H9 (cell line): ENCODE measurements at regions not wholly inside any gene's neighbourhood (a gene's known extent, or its start where the extent isn't known, plus 50 kb on each side); places are given as distances from the start of the nearest gene placed in this dataset.

ENCODE experiments used
- DNase-seq: peaks from one replicate; pipeline ENCODE4 v3.0.0-alpha.2; 2017
- H2AFZ ChIP-seq: one replicate; pipeline ENCODE4 v1.6.1; 2013; ENCODE audit warnings: mild to moderate bottlenecking, low read length, control low read depth, moderate library complexity
- H2AK5ac ChIP-seq: 2 replicates; pipeline ENCODE4 v1.6.1; 2013; ENCODE audit warnings: low read length, control low read depth, mixed read lengths; ENCODE audit not compliant: insufficient read length
- H2BK120ac ChIP-seq: one replicate; pipeline ENCODE4 v1.6.1; 2013; ENCODE audit warnings: low read depth, mild to moderate bottlenecking, low read length, control low read depth, inconsistent platforms; ENCODE audit not compliant: poor library complexity, severe bottlenecking
- H2BK12ac ChIP-seq: 2 replicates; pipeline ENCODE4 v1.6.1; 2013; ENCODE audit warnings: low read length, control low read depth, mixed read lengths, low read depth; ENCODE audit not compliant: insufficient read length
- H2BK15ac ChIP-seq: 2 replicates; pipeline ENCODE4 v1.6.1; 2013; ENCODE audit warnings: low read depth, low read length, control low read depth
- H2BK20ac ChIP-seq: one replicate; pipeline ENCODE4 v1.6.1; 2013; ENCODE audit warnings: low read depth, mild to moderate bottlenecking, low read length, control low read depth, inconsistent platforms; ENCODE audit not compliant: poor library complexity, severe bottlenecking
- H2BK5ac ChIP-seq: 2 replicates; pipeline ENCODE4 v1.6.1; 2013; ENCODE audit warnings: low read length, control low read depth, mixed read lengths; ENCODE audit not compliant: insufficient read length
- H3K14ac ChIP-seq: 2 replicates; pipeline ENCODE4 v1.6.1; 2013; ENCODE audit warnings: low read length, control low read depth; ENCODE audit not compliant: insufficient read depth
- H3K18ac ChIP-seq: 2 replicates; pipeline ENCODE4 v1.6.1; 2013; ENCODE audit warnings: low read depth, mild to moderate bottlenecking, mixed read lengths, low read length, control low read depth; ENCODE audit not compliant: insufficient read length
- H3K23ac ChIP-seq: 2 replicates; pipeline ENCODE4 v1.6.1; 2013; ENCODE audit warnings: low read length, control low read depth, mixed read lengths, low read depth; ENCODE audit not compliant: insufficient read length
- H3K23me2 ChIP-seq: 2 replicates; pipeline ENCODE4 v1.6.1; 2013; ENCODE audit warnings: low read depth, mild to moderate bottlenecking, mixed read lengths, low read length, control low read depth; ENCODE audit not compliant: insufficient read length, poor library complexity, severe bottlenecking
- H3K27ac ChIP-seq: 2 replicates; pipeline ENCODE4 v1.5.1; 2013; ENCODE audit warnings: low read length, control low read depth, mixed read lengths, low read depth; ENCODE audit not compliant: insufficient read length
- H3K27me3 ChIP-seq: 2 replicates; pipeline ENCODE4 v1.6.1; 2013; ENCODE audit warnings: low read length, control low read depth, inconsistent platforms; ENCODE audit not compliant: insufficient read depth
- H3K4ac ChIP-seq: 2 replicates; pipeline ENCODE4 v1.6.1; 2013; ENCODE audit warnings: low read depth, mild to moderate bottlenecking, control low read depth, inconsistent platforms, low read length, moderate library complexity
- H3K4me1 ChIP-seq: 2 replicates; pipeline ENCODE4 v1.6.1; 2013; ENCODE audit warnings: low read length, control low read depth, inconsistent platforms; ENCODE audit not compliant: insufficient read depth
- H3K4me2 ChIP-seq: 2 replicates; pipeline ENCODE4 v1.6.1; 2013; ENCODE audit warnings: low read length, control low read depth, mixed read lengths; ENCODE audit not compliant: insufficient read length, insufficient read depth
- H3K56ac ChIP-seq: 2 replicates; pipeline ENCODE4 v1.6.1; 2013; ENCODE audit warnings: low read depth, mild to moderate bottlenecking, mixed read lengths, low read length, control low read depth; ENCODE audit not compliant: insufficient read length
- H3K79me1 ChIP-seq: 2 replicates; pipeline ENCODE4 v1.6.1; 2013; ENCODE audit warnings: low read depth, mild to moderate bottlenecking, moderate library complexity, low read length, control low read depth, inconsistent platforms; ENCODE audit not compliant: insufficient read depth, poor library complexity, severe bottlenecking
- H3K79me2 ChIP-seq: 2 replicates; pipeline ENCODE4 v1.6.1; 2013; ENCODE audit warnings: low read length, control low read depth, inconsistent platforms; ENCODE audit not compliant: insufficient read depth
- H3K9ac ChIP-seq: 2 replicates; pipeline ENCODE4 v1.6.1; 2013; ENCODE audit warnings: low read length, control low read depth, mixed read lengths; ENCODE audit not compliant: insufficient read length; ENCODE audit errors: extremely low read depth
- H3K9me3 ChIP-seq: one replicate; pipeline ENCODE4 v1.6.1; 2013; ENCODE audit warnings: low read depth, low read length, inconsistent platforms; ENCODE audit not compliant: control insufficient read depth
- H3T11ph ChIP-seq: one replicate; pipeline ENCODE4 v1.6.1; 2013; ENCODE audit warnings: mild to moderate bottlenecking, low read length, control low read depth, inconsistent platforms
- H4K20me1 ChIP-seq: one replicate; pipeline ENCODE4 v1.6.1; 2013; ENCODE audit not compliant: control insufficient read depth, insufficient read length, insufficient read depth
- H4K5ac ChIP-seq: 2 replicates; pipeline ENCODE4 v1.6.1; 2013; ENCODE audit warnings: low read depth, mild to moderate bottlenecking, mixed read lengths, low read length, control low read depth; ENCODE audit not compliant: insufficient read length
- H4K8ac ChIP-seq: replicated peaks from 2 replicates; pipeline ENCODE4 v1.6.1; 2013; ENCODE audit warnings: low read length, control low read depth, mixed read lengths, low read depth; ENCODE audit not compliant: insufficient read length
- H4K91ac ChIP-seq: 2 replicates; pipeline ENCODE4 v1.6.1; 2013; ENCODE audit warnings: low read depth, mild to moderate bottlenecking, moderate library complexity, mixed read lengths, low read length, control low read depth; ENCODE audit not compliant: insufficient read length
- H3K27ac Mint-ChIP-seq, 3 experiments: 2 replicates in 2 of 3; 3 replicates in 1 of 3; pipeline ENCODE4 v1.8.0; 2020 to 2021; ENCODE audit warnings: mixed read lengths in 3 of 3, mild to moderate bottlenecking in 1 of 3, moderate library complexity in 1 of 3
- H3K27me3 Mint-ChIP-seq: 2 replicates; pipeline ENCODE4 v1.8.0; 2021; ENCODE audit warnings: low read depth, mild to moderate bottlenecking, moderate library complexity, mixed read lengths
- H3K36me3 Mint-ChIP-seq, 3 experiments: 2 replicates in 2 of 3; 3 replicates in 1 of 3; pipeline ENCODE4 v1.8.0; 2020 to 2021; ENCODE audit warnings: low read depth in 3 of 3, mixed read lengths in 3 of 3; ENCODE audit not compliant: insufficient read depth in 1 of 3
- H3K4me1 Mint-ChIP-seq, 2 experiments: 2 replicates each; pipeline ENCODE4 v1.8.0; 2020; ENCODE audit warnings: mixed read lengths in 2 of 2
- H3K4me3 Mint-ChIP-seq, 2 experiments: 2 replicates in 1 of 2; 3 replicates in 1 of 2; pipeline ENCODE4 v1.8.0; 2020 to 2021; ENCODE audit warnings: mild to moderate bottlenecking in 2 of 2, mixed read lengths in 2 of 2, moderate library complexity in 1 of 2
- H3K9me3 Mint-ChIP-seq, 2 experiments: 2 replicates in 1 of 2; 3 replicates in 1 of 2; pipeline ENCODE4 v1.8.0; 2020; ENCODE audit warnings: mild to moderate bottlenecking in 2 of 2, mixed read lengths in 2 of 2, moderate library complexity in 1 of 2
- CTCF ChIP-seq: fragments of 200-600 bp; sonication (generic); conservative IDR thresholded peaks from 3 replicates; pipeline ENCODE4 v1.8.0; 2021; ENCODE audit warnings: antibody characterized with exemption, mild to moderate bottlenecking
- WGBS: extraction: QIAGEN DNeasy Blood & Tissue Kit; methylation state at CpG from one replicate; pipeline ENCODE4 v1.1.7; 2013; ENCODE audit warnings: missing lambda C conversion rate, low lambda C conversion rate, mixed read lengths; ENCODE audit not compliant: insufficient read length; ENCODE audit errors: extremely low coverage; 5-methylcytosine and 5-hydroxymethylcytosine counted together

DNA sequence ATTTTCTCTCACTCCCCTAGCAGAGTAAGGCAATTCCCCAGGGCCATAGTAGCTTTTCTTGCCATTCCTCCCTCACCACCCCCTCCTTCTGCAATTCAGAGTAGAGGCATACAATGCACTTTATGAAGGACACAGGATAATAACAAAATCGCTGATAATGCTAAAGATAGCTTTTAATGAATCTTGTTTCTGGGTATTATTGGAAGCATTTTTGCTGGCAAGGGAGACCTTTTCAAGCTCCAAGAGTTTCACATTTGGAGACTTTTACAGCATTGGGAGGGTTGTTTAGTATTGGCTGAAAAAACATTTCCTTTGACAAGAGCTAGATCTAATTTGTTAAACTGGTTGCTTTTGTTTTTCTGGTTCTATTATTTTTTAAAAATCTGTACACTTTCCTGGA lies 573.0 kb upstream of the C16orf82 start:
- no peaks in the 10 kb centered on the region for H3K23me2 ChIP-seq
- no peak overlapping the region for H3T11ph ChIP-seq
- H2BK15ac ChIP-seq, result no peak overlapping the region
- no peak overlapping the region for H2AFZ ChIP-seq
- no peak overlapping the region for H3K14ac ChIP-seq
- H3K9me3 ChIP-seq, result no peaks in the 10 kb centered on the region
- no peak for DNase-seq
- no peak overlapping the region for H3K9ac ChIP-seq
- peaks cover under 1% of the 10 kb centered on the region; the same call in 1 of the 2 replicates for H3K27me3 Mint-ChIP-seq
- no CpG with 5 or more reads among the region's 1 CpG for WGBS
- no peaks in the 10 kb centered on the region for H4K20me1 ChIP-seq
- no peak overlapping the region for H3K27ac Mint-ChIP-seq
- no peak overlapping the region for H2AK5ac ChIP-seq
- H3K27ac ChIP-seq, result no peak overlapping the region
- H3K79me1 ChIP-seq, result no peaks in the 10 kb centered on the region
- H4K91ac ChIP-seq, result no peak overlapping the region
- no peak overlapping the region for H3K4me2 ChIP-seq
- no peaks in the 10 kb centered on the region for H3K9me3 Mint-ChIP-seq
- H3K18ac ChIP-seq, result no peak overlapping the region
- H3K23ac ChIP-seq, result no peak overlapping the region
- H3K4me3 Mint-ChIP-seq, result no peak overlapping the region
- no peak overlapping the region for H3K56ac ChIP-seq
- peaks cover 45 to 47% of the 10 kb centered on the region in 2 experiments for H3K4me1 Mint-ChIP-seq
- H2BK12ac ChIP-seq, result no peak overlapping the region
- no peak overlapping the region for H2BK20ac ChIP-seq
- H2BK5ac ChIP-seq, result no peak overlapping the region
- no peak for TF ChIP-seq CTCF
- H3K79me2 ChIP-seq, result no peaks in the 10 kb centered on the region
- H4K5ac ChIP-seq, result no peak overlapping the region
- no peak overlapping the region for H4K8ac ChIP-seq
- H3K4me1 ChIP-seq, result 0 out of 2 replicates have a peak, but pooled peaks cover 2% of the 10 kb centered on the region
- H3K4ac ChIP-seq, result no peak overlapping the region
- H3K36me3 Mint-ChIP-seq, result no peaks in the 10 kb centered on the region
- no peaks in the 10 kb centered on the region for H3K27me3 ChIP-seq
- H2BK120ac ChIP-seq, result no peak overlapping the region
